ENCODE measurements at regions not wholly inside any gene's neighbourhood (a gene's known extent, or its start where the extent isn't known, plus 50 kb on each side); places are given as distances from the start of the nearest gene placed in this dataset.

DNA sequence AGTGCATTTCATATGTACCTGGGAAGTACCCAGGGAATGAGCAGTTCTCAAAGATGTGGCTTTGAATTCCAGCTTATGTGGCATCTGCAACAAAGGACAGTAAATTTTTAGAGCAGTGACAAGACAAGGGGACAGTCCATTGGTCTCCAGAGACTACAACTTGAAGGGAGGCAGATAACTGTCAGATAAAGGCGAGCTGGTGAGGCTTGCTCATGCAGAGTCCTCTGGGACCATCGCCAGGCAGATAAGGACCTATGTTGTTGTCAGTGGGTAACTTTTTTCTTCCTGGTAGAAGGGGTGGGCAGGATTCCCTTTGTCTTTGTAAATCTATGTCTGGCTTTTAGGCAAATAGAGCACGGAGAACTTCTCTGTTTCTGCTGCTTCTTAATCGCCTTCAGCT is 120.2 kb downstream of the ICE1 start:
- TF ChIP-seq, protein P1, sequence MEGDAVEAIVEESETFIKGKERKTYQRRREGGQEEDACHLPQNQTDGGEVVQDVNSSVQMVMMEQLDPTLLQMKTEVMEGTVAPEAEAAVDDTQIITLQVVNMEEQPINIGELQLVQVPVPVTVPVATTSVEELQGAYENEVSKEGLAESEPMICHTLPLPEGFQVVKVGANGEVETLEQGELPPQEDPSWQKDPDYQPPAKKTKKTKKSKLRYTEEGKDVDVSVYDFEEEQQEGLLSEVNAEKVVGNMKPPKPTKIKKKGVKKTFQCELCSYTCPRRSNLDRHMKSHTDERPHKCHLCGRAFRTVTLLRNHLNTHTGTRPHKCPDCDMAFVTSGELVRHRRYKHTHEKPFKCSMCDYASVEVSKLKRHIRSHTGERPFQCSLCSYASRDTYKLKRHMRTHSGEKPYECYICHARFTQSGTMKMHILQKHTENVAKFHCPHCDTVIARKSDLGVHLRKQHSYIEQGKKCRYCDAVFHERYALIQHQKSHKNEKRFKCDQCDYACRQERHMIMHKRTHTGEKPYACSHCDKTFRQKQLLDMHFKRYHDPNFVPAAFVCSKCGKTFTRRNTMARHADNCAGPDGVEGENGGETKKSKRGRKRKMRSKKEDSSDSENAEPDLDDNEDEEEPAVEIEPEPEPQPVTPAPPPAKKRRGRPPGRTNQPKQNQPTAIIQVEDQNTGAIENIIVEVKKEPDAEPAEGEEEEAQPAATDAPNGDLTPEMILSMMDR (IDR thresholded peaks at IDR 0.05), result no peak
- no peak for TF ChIP-seq POLR2AphosphoS5 (IDR thresholded peaks at IDR 0.05)

All from transverse colon (tissue), 4 donors.